GM21381 (cell line): ENCODE measurements at regions not wholly inside any gene's neighbourhood (a gene's known extent, or its start where the extent isn't known, plus 50 kb on each side); places are given as distances from the start of the nearest gene placed in this dataset.
"Not testable (repeated sequence)": the region's sequence is repeated elsewhere in the genome, so short reads cannot be mapped to it uniquely, and the experiment has no call there.

ENCODE experiments used
- ATAC-seq: cut with Tn5 transposase; IDR thresholded peaks from one replicate; pipeline ENCODE4 v1.9.1; 2021; ENCODE audit warnings: mild to moderate bottlenecking, moderate library complexity; ENCODE audit not compliant: unreplicated experiment

- ATAC-seq = not testable (repeated sequence)
These were observed 170.5 kb upstream of the ZNF337 start for GRCh38 chr20:25867015-25867775.

GRCh38 chr20:25865715-25866656, 169.3 kb upstream of the ZNF337 start:
- ATAC-seq = no peak

- ATAC-seq = not testable (repeated sequence)
These were observed 168.5 kb upstream of the ZNF337 start for GRCh38 chr20:25864963-25865714.

- no peak for ATAC-seq
These were observed 167.8 kb upstream of the ZNF337 start for GRCh38 chr20:25864326-25864962.

- ATAC-seq = no peak
These were observed 167.1 kb upstream of the ZNF337 start for GRCh38 chr20:25863536-25864325.

- not testable (repeated sequence) for ATAC-seq
These were observed 166.4 kb upstream of the ZNF337 start for GRCh38 chr20:25862967-25863530.

GRCh38 chr20:25860531-25861150, 164.0 kb upstream of the ZNF337 start:
- no peak for ATAC-seq

GRCh38 chr20:25859649-25860530, 163.2 kb upstream of the ZNF337 start:
- ATAC-seq = no peak

GRCh38 chr20:25858495-25859425, 162.1 kb upstream of the ZNF337 start:
- ATAC-seq = peak; percentile 3

GRCh38 chr20:25857091-25857788, 160.6 kb upstream of the ZNF337 start:
- not testable (repeated sequence) for ATAC-seq

- ATAC-seq = no peak
These were observed 159.7 kb upstream of the ZNF337 start for GRCh38 chr20:25856256-25856884.

- not testable (repeated sequence) for ATAC-seq
These were observed 159.0 kb upstream of the ZNF337 start for GRCh38 chr20:25855451-25856156.

- not testable (repeated sequence) for ATAC-seq
These were observed 158.0 kb upstream of the ZNF337 start for GRCh38 chr20:25854666-25855065.

- peak; percentile 71 for ATAC-seq
These were observed 157.2 kb upstream of the ZNF337 start for GRCh38 chr20:25853718-25854388.
